IMR-90 (cell line): ENCODE measurements at regions not wholly inside any gene's neighbourhood (a gene's known extent, or its start where the extent isn't known, plus 50 kb on each side); places are given as distances from the start of the nearest gene placed in this dataset.

Source experiments
- ATAC-seq: fragments of 200-7000 bp; cut with Tn5 transposase; 2 replicates; pipeline ENCODE4 v1.9.1; 2020; ENCODE audit warnings: low read depth, mild to moderate bottlenecking, moderate library complexity
- BruUV-seq: library from RNA; stranded (reverse); fragments of 400-500 nt; replicated peaks from 2 replicates; lab custom pipeline; 2021; lab: Mats Ljungman, UMichigan
- CTCF ChIA-PET: fragments of 300-600 bp; formaldehyde crosslinking; extraction: SDS; loops from one replicate; lab custom pipeline; 2021; ENCODE audit warnings: antibody characterized with exemption; lab: Yijun Ruan, JAX
- POLR2A ChIA-PET: fragments of 300-600 bp; sonication (Branson Sonifier 250); formaldehyde crosslinking; loops from one replicate; lab custom pipeline; 2022; ENCODE audit warnings: antibody characterized with exemption; ENCODE audit not compliant: unreplicated experiment; lab: Charles Lee
- DNase-seq: peaks from one replicate; pipeline ENCODE4 v3.0.0; 2013
- H2AFZ ChIP-seq: replicated peaks from 2 replicates; pipeline ENCODE3; 2013; ENCODE audit warnings: low read length, mild to moderate bottlenecking; ENCODE audit not compliant: poor library complexity
- H2AK5ac ChIP-seq: 2 replicates; pipeline ENCODE4 v1.6.1; 2013; ENCODE audit warnings: low read depth, low read length, inconsistent platforms
- H2AK9ac ChIP-seq: replicated peaks from 2 replicates; pipeline ENCODE3; 2013; ENCODE audit warnings: mild to moderate bottlenecking, low read depth, low read length, moderate library complexity; ENCODE audit not compliant: poor library complexity
- H2BK120ac ChIP-seq: 2 replicates; pipeline ENCODE4 v1.6.1; 2013; ENCODE audit warnings: low read depth, low read length, inconsistent platforms
- H2BK15ac ChIP-seq: 3 replicates; pipeline ENCODE4 v1.6.1; 2013; ENCODE audit warnings: low read depth, low read length, inconsistent platforms
- H2BK20ac ChIP-seq: 2 replicates; pipeline ENCODE4 v1.6.1; 2013; ENCODE audit warnings: low read depth, mild to moderate bottlenecking, inconsistent platforms, low read length, moderate library complexity
- H2BK5ac ChIP-seq: 2 replicates; pipeline ENCODE4 v1.6.1; 2013; ENCODE audit warnings: mild to moderate bottlenecking, low read depth, low read length, inconsistent platforms; ENCODE audit not compliant: poor library complexity, severe bottlenecking
- H3K14ac ChIP-seq: replicated peaks from 2 replicates; pipeline ENCODE4 v1.6.1; 2013; ENCODE audit warnings: low read depth, low read length, inconsistent platforms
- H3K18ac ChIP-seq: 2 replicates; pipeline ENCODE4 v1.6.1; 2013; ENCODE audit warnings: low read depth, low read length, control low read depth
- H3K23ac ChIP-seq: 2 replicates; pipeline ENCODE4 v1.6.1; 2013; ENCODE audit warnings: low read depth, low read length, inconsistent platforms
- H3K27ac ChIP-seq: 2 replicates; pipeline ENCODE4 v1.5.1; 2013; ENCODE audit warnings: mild to moderate bottlenecking, control low read depth, low read length; ENCODE audit not compliant: insufficient read depth
- H3K27me3 ChIP-seq: 2 replicates; pipeline ENCODE4 v1.6.1; 2013; ENCODE audit warnings: low read length; ENCODE audit not compliant: control insufficient read depth, insufficient read depth
- H3K36me3 ChIP-seq: 2 replicates; pipeline ENCODE4 v1.6.1; 2013; ENCODE audit warnings: low read length, mixed read lengths; ENCODE audit not compliant: control insufficient read depth, insufficient read depth
- H3K4ac ChIP-seq: 2 replicates; pipeline ENCODE4 v1.6.1; 2013; ENCODE audit warnings: low read depth, low read length, inconsistent platforms
- H3K4me1 ChIP-seq: 2 replicates; pipeline ENCODE4 v1.6.1; 2013; ENCODE audit warnings: low read length, mixed read lengths; ENCODE audit not compliant: control insufficient read depth, insufficient read depth
- H3K4me2 ChIP-seq: 2 replicates; pipeline ENCODE4 v1.6.1; 2013; ENCODE audit warnings: low read depth, mild to moderate bottlenecking, control low read depth, low read length, moderate library complexity
- H3K4me3 ChIP-seq: 2 replicates; pipeline ENCODE4 v1.5.1; 2013; ENCODE audit warnings: low read depth, mild to moderate bottlenecking, control low read depth, low read length, moderate library complexity; ENCODE audit not compliant: insufficient read depth
- H3K56ac ChIP-seq: 2 replicates; pipeline ENCODE4 v1.6.1; 2013; ENCODE audit warnings: low read length, inconsistent platforms; ENCODE audit not compliant: insufficient read depth; ENCODE audit errors: extremely low read depth
- H3K79me1 ChIP-seq, 2 experiments: 2 replicates each; pipeline ENCODE4 v1.6.1; 2013; ENCODE audit warnings: low read length in 2 of 2, inconsistent platforms in 1 of 2, low read depth in 1 of 2
- H3K9ac ChIP-seq: 2 replicates; pipeline ENCODE4 v1.6.1; 2013; ENCODE audit warnings: low read depth, low read length, control low read depth
- H3K9me1 ChIP-seq: 2 replicates; pipeline ENCODE4 v1.6.1; 2013; ENCODE audit warnings: low read length, inconsistent platforms; ENCODE audit not compliant: insufficient read depth
- H3K9me3 ChIP-seq: 2 replicates; pipeline ENCODE4 v1.6.1; 2013; ENCODE audit warnings: low read length; ENCODE audit not compliant: control insufficient read depth, insufficient read depth
- H4K20me1 ChIP-seq: 2 replicates; pipeline ENCODE4 v1.6.1; 2013; ENCODE audit warnings: low read length, inconsistent platforms; ENCODE audit not compliant: insufficient read depth
- H4K5ac ChIP-seq: 2 replicates; pipeline ENCODE4 v1.6.1; 2013; ENCODE audit warnings: mild to moderate bottlenecking, low read depth, low read length, control low read depth
- H4K8ac ChIP-seq, 2 experiments: 2 replicates each; pipeline ENCODE4 v1.6.1; 2013; ENCODE audit warnings: low read depth in 2 of 2, low read length in 2 of 2, control low read depth in 1 of 2, inconsistent platforms in 1 of 2
- H4K91ac ChIP-seq: 2 replicates; pipeline ENCODE4 v1.6.1; 2013; ENCODE audit warnings: low read depth, low read length, inconsistent platforms; ENCODE audit not compliant: insufficient read depth
- BHLHE40 ChIP-seq: fragments of 150-350 bp; IDR thresholded peaks from 2 replicates; pipeline ENCODE4 v1.6.1; 2016; ENCODE audit warnings: mild to moderate bottlenecking, low read depth, low read length
- CEBPB ChIP-seq: IDR thresholded peaks from 2 replicates; pipeline ENCODE4 v1.6.1; 2012; ENCODE audit warnings: low read depth, low read length, improper control_type of control experiment
- CHD1 ChIP-seq: IDR thresholded peaks from 2 replicates; pipeline ENCODE4 v1.6.1; 2012; ENCODE audit warnings: low read depth, low read length, improper control_type of control experiment
- CTCF ChIP-seq: conservative IDR thresholded peaks from 2 replicates; pipeline ENCODE4 v1.5.1; 2012; ENCODE audit warnings: mild to moderate bottlenecking, low read depth, low read length, improper control_type of control experiment
- ELK1 ChIP-seq: fragments of 150-350 bp; IDR thresholded peaks from 2 replicates; pipeline ENCODE4 v1.6.1; 2016; ENCODE audit warnings: low read depth, mild to moderate bottlenecking, low read length, moderate library complexity, borderline replicate concordance
- FOS ChIP-seq: fragments of 150-350 bp; IDR thresholded peaks from 2 replicates; pipeline ENCODE4 v1.6.1; 2016; ENCODE audit warnings: low read depth, low read length
- MAFK ChIP-seq: IDR thresholded peaks from 2 replicates; pipeline ENCODE4 v1.6.1; 2012; ENCODE audit warnings: low read depth, low read length, improper control_type of control experiment
- MAZ ChIP-seq: IDR thresholded peaks from 2 replicates; pipeline ENCODE4 v1.6.1; 2012; ENCODE audit warnings: low read depth, mild to moderate bottlenecking, low read length, improper control_type of control experiment, moderate library complexity, borderline replicate concordance
- MXI1 ChIP-seq: IDR thresholded peaks from 2 replicates; pipeline ENCODE4 v1.6.1; 2012; ENCODE audit warnings: low read depth, mild to moderate bottlenecking, low read length, moderate library complexity, borderline replicate concordance
- NFE2L2 ChIP-seq: fragments of 150-350 bp; IDR thresholded peaks from 2 replicates; pipeline ENCODE4 v1.6.1; 2016; ENCODE audit warnings: low read depth, mild to moderate bottlenecking, low read length
- POLR2A ChIP-seq: IDR thresholded peaks from 2 replicates; pipeline ENCODE4 v1.6.1; 2012; ENCODE audit warnings: mild to moderate bottlenecking, low read depth, low read length
- RAD21 ChIP-seq: IDR thresholded peaks from 2 replicates; pipeline ENCODE4 v1.6.1; 2012; ENCODE audit warnings: low read length, improper control_type of control experiment
- RCOR1 ChIP-seq: IDR thresholded peaks from 2 replicates; pipeline ENCODE4 v1.6.1; 2012; ENCODE audit warnings: mild to moderate bottlenecking, low read length, improper control_type of control experiment; ENCODE audit not compliant: insufficient replicate concordance
- RFX5 ChIP-seq: IDR thresholded peaks from 2 replicates; pipeline ENCODE4 v1.8.0; 2012; ENCODE audit warnings: low read depth, mild to moderate bottlenecking, low read length, moderate library complexity
- SMC3 ChIP-seq: fragments of 150-350 bp; IDR thresholded peaks from 2 replicates; pipeline ENCODE4 v1.6.1; 2016; ENCODE audit warnings: low read depth, mild to moderate bottlenecking, antibody characterized with exemption, low read length, moderate library complexity
- USF2 ChIP-seq: fragments of 150-350 bp; IDR thresholded peaks from 2 replicates; pipeline ENCODE4 v1.6.1; 2017; ENCODE audit warnings: mild to moderate bottlenecking, antibody characterized with exemption, low read length, low read depth
- WGBS, 2 experiments: methylation state at CpG; one replicate each; pipeline versions ENCODE4 v1.1.5 to v1.1.7; 2013; ENCODE audit warnings: missing lambda C conversion rate in 2 of 2; ENCODE audit not compliant: insufficient read length in 1 of 2; ENCODE audit errors: extremely low coverage in 2 of 2; 5-methylcytosine and 5-hydroxymethylcytosine counted together
- dilution Hi-C: fragments of 300-500 bp; cut with HindIII; formaldehyde crosslinking; loops from one replicate; pipeline ENCODE4 v1.14.3; 2018; ENCODE audit warnings: low sequenced_read_pairs; ENCODE audit not compliant: unreplicated experiment
- in situ Hi-C: fragments of 300-500 bp; cut with MboI; formaldehyde crosslinking; loops from 3 replicates; pipeline ENCODE4 v1.14.3; 2019; ENCODE audit warnings: low sequenced_read_pairs, inconsistent platforms, mixed read lengths
- intact Hi-C: fragments of 100-400 bp; cut with micrococcal nuclease; formaldehyde crosslinking; loops from 2 replicates; pipeline ENCODE4 v1.10.0; 2022

- Histone ChIP-seq H3K27ac (no peak overlapping the region), H3K4me3 (no peak overlapping the region), H3K4me1 (no peaks in the 10 kb centered on the region), H4K20me1 (no peaks in the 10 kb centered on the region), H4K8ac (no peak overlapping the region), H3K56ac (no peak overlapping the region), H2BK5ac (no peak overlapping the region), H4K91ac (no peak overlapping the region), H3K9me1 (no peaks in the 10 kb centered on the region), H4K5ac (no peak overlapping the region), H3K14ac (no peak overlapping the region), H3K4me2 (no peak overlapping the region), H2AK5ac (no peak overlapping the region), H3K23ac (no peak overlapping the region), H2AFZ (no peak overlapping the region), H3K36me3 (no peaks in the 10 kb centered on the region), H2BK20ac (no peak overlapping the region), H3K4ac (no peak overlapping the region), H2BK15ac (no peak overlapping the region), H2BK120ac (no peak overlapping the region), H3K27me3 (no peaks in the 10 kb centered on the region), H3K9ac (no peak overlapping the region), H2AK9ac (no peak overlapping the region), H3K79me1 (no peaks in the 10 kb centered on the region), H3K9me3 (no peaks in the 10 kb centered on the region), H3K18ac (no peak overlapping the region)
- POLR2A ChIA-PET: no interaction called here
- TF ChIP-seq RAD21 (no peak), CEBPB (no peak), MXI1 (no peak), FOS (no peak), ELK1 (no peak), RCOR1 (no peak), MAZ (no peak), CTCF (no peak), CHD1 (no peak), POLR2A (no peak), MAFK (no peak), SMC3 (no peak), NFE2L2 (no peak), RFX5 (no peak), USF2 (no peak), BHLHE40 (no peak)
- no TSS peak for BruUV-seq
- CTCF ChIA-PET: no interaction called here
- in situ Hi-C loops: no loop called here
- 80% methylated on average over 1 of the region's 4 CpGs; no CpG with 5 or more reads in 1 of the 2 experiments for WGBS, 2 experiments
- DNase-seq (no peak), ATAC-seq (no peak)
- dilution Hi-C loops: no loop called here
- intact Hi-C loops: no loop called here
These were observed 606.8 kb upstream of the KLHL4 start for GRCh38 chrX:86910602-86911311.
